ENCODE measurements at regions not wholly inside any gene's neighbourhood (a gene's known extent, or its start where the extent isn't known, plus 50 kb on each side); places are given as distances from the start of the nearest gene placed in this dataset.
A peak's percentile ranks its signal among the peaks of the same experiment; 100 is the strongest.

DNA sequence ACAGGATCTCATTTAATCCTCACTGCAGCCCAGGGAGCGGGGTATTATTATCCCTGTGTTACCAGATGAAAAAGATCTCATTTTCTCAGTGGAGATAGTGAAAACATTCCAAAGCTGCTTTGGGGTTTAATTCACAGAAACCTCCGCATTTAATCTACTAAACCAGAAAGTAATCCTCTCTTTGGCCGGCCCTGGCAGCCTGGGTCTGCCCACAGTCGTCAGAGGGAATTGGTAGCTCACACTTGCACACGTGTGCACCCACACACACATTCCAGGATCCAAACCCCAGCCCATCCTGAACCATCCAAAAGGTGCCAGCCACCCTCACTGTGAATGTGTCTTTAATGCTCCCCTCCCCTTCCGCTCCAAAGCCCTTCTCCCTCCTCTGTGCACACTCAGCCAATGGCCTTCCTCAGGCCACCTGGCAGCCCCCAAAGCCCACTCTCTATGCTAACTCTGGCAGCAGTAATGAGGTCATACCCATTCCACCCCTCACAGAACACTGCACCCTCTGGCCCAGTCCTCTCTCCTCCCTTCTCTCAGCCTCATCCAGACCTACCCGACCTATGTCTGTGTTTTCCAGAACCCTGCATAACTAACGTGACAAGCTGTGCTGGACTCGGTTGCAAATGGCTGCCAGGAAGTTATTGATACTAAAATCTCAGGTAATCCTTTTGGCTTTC is 466.2 kb downstream of the SOX6 start:
- WGBS, 2 donors = 77 to 79% methylated on average over 9 of the region's 9 CpGs
- Histone ChIP-seq H3K4me3 (no peak overlapping the region), H3K9me3 (no peaks in the 10 kb centered on the region), H3K27ac (no peak overlapping the region), H3K4me1 (peaks cover 0 to 19% (median 5%) of the 10 kb centered on the region in 9 donors), H3K36me3 (no peaks in the 10 kb centered on the region), H3K27me3 (no peaks in the 10 kb centered on the region)
- intact Hi-C loops (cut with DNase I) = no loop called here
- TF ChIP-seq CTCF (IDR thresholded peaks at IDR 0.05) = no peak
- ATAC-seq (peak in 2 of 8 donors; percentile 24 to 26), DNase-seq (no peak)

DNA sequence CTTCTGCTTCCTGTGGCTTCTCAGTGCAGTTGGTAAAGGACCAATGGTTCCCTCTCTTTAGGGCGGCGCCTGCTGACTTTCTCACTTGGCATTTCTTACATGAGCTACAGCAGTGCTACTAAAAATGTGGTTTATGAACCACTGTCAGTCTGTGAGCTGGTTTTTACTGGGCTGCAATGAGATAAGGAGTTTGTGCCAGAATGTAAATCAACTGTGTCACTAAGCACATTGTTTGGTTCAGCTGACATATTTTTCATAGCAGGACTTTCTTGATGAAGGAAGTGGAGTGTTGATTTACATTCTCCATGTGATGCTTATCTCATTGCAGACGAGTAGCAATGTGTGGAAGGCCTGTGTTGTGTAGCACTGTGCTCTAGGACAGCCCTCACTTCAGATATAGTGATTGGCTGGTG is 463.3 kb downstream of the SOX6 start:
- Histone ChIP-seq H3K9me3 (no peaks in the 10 kb centered on the region), H3K36me3 (no peaks in the 10 kb centered on the region), H3K4me3 (no peak overlapping the region), H3K27me3 (no peaks in the 10 kb centered on the region), H3K4me1 (peaks cover 0 to 15% (median 6%) of the 10 kb centered on the region in 9 donors), H3K27ac (no peak overlapping the region)
- intact Hi-C loops (cut with DNase I) = no loop called here
- no peak for TF ChIP-seq CTCF (IDR thresholded peaks at IDR 0.05)
- ATAC-seq (no peak), DNase-seq (no peak)
- 50 to 64% methylated on average over 3 of the region's 3 CpGs for WGBS, 2 donors

DNA sequence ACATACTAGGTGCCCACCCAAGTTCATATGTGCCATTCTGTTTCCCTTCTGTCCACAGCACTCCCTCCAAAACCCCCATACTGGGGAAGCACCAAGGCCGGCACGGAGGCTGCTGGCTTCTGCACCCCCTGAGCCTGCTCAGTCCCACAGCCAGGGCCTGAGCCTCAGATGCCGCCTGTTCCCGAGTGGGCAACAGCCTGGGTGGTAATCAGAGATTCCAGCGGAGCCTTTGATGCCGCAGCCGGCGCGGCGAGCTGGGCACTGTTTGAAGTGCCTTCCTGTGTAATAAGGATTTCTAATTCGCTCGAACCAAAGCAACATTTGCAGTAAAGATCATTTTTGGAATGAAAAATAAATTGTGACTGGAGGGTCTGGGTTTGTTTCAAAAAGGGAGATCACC is 460.3 kb downstream of the SOX6 start:
- intact Hi-C loops (cut with DNase I) = no loop called here
- Histone ChIP-seq H3K27me3 (no peaks in the 10 kb centered on the region), H3K36me3 (no peaks in the 10 kb centered on the region), H3K27ac (no peak overlapping the region), H3K4me1 (peaks cover 0 to 10% (median under 1%) of the 10 kb centered on the region in 9 donors), H3K9me3 (no peaks in the 10 kb centered on the region), H3K4me3 (no peak overlapping the region)
- ATAC-seq = no peak
- no peak for TF ChIP-seq CTCF (IDR thresholded peaks at IDR 0.05)
- WGBS, 2 donors = 96 to 98% methylated on average over 12 of the region's 12 CpGs
- no peak for DNase-seq

DNA sequence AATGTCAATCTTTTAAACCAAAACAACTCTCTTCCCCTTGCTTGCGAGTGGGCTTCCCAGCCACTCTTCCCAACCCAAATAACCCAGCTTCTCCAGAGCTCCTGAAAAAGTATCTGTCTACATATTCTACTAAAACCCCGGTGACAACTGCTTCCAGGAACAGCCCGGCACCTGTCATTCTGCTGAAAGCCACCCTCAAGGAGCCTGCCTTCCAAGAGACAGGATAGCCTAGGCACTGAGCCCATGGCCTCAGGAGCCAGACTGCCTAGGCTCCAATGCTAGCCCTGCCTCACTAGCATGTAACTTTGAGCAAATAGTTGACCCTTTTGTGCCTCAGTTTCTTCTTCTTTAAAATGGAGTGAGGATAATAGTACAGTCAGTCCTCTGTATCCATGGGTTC is 459.8 kb downstream of the SOX6 start:
- ATAC-seq (no peak), DNase-seq (no peak)
- H3K9me3 ChIP-seq = no peaks in the 10 kb centered on the region
- no peaks in the 10 kb centered on the region for H3K27me3 ChIP-seq
- H3K36me3 ChIP-seq = no peaks in the 10 kb centered on the region
- intact Hi-C loops (cut with DNase I) = no loop called here
- no peak overlapping the region for H3K4me3 ChIP-seq
- TF ChIP-seq CTCF (IDR thresholded peaks at IDR 0.05) = no peak
- no peak overlapping the region for H3K27ac ChIP-seq
- peaks cover 0 to 15% (median 6%) of the 10 kb centered on the region in 9 donors for H3K4me1 ChIP-seq
- 95 to 96% methylated on average over 3 of the region's 3 CpGs for WGBS, 2 donors

Data from heart right ventricle (tissue), 16 donors.